Fibroblast of skin of right biceps (primary cell): ENCODE measurements at regions not wholly inside any gene's neighbourhood (a gene's known extent, or its start where the extent isn't known, plus 50 kb on each side); places are given as distances from the start of the nearest gene placed in this dataset.
A peak's percentile ranks its signal among the peaks of the same experiment; 100 is the strongest.

Experiments
- DNase-seq: peaks from one replicate; pipeline ENCODE4 v3.0.0-alpha.2; 2013

GRCh38 chr13:89684896-89685295, 1662.6 kb upstream of the MIR17HG start:
- peak; percentile 23 for DNase-seq

GRCh38 chr13:89686171-89686570, 1661.3 kb upstream of the MIR17HG start:
- no peak for DNase-seq

GRCh38 chr13:89687066-89687465, 1660.4 kb upstream of the MIR17HG start:
- no peak for DNase-seq

- DNase-seq: no peak
These were observed 1658.6 kb upstream of the MIR17HG start for GRCh38 chr13:89688918-89689317.

- no peak for DNase-seq
These were observed 1653.0 kb upstream of the MIR17HG start for GRCh38 chr13:89694451-89694850.

- DNase-seq: peak; percentile 19
These were observed 1651.9 kb upstream of the MIR17HG start for GRCh38 chr13:89695343-89696257.

GRCh38 chr13:89701913-89702312, 1645.6 kb upstream of the MIR17HG start:
- DNase-seq: no peak

- DNase-seq: no peak
These were observed 1643.4 kb upstream of the MIR17HG start for GRCh38 chr13:89704040-89704439.

GRCh38 chr13:89708013-89708412, 1639.5 kb upstream of the MIR17HG start:
- DNase-seq: no peak

- DNase-seq: no peak
These were observed 1626.3 kb upstream of the MIR17HG start for GRCh38 chr13:89721216-89721615.

- peak; percentile 15 for DNase-seq
These were observed 1620.6 kb upstream of the MIR17HG start for GRCh38 chr13:89726690-89727435.

GRCh38 chr13:89733829-89734228, 1613.7 kb upstream of the MIR17HG start:
- no peak for DNase-seq

- DNase-seq: no peak
These were observed 1610.4 kb upstream of the MIR17HG start for GRCh38 chr13:89737051-89737450.

- no peak for DNase-seq
These were observed 1609.4 kb upstream of the MIR17HG start for GRCh38 chr13:89738072-89738471.

- no peak for DNase-seq
These were observed 1606.3 kb upstream of the MIR17HG start for GRCh38 chr13:89740994-89741685.

GRCh38 chr13:89746554-89746953, 1600.9 kb upstream of the MIR17HG start:
- DNase-seq: no peak

- DNase-seq: no peak
These were observed 1598.8 kb upstream of the MIR17HG start for GRCh38 chr13:89748716-89749115.

- DNase-seq: peak; percentile 2
These were observed 1597.6 kb upstream of the MIR17HG start for GRCh38 chr13:89749888-89750287.

- DNase-seq: no peak
These were observed 1597.1 kb upstream of the MIR17HG start for GRCh38 chr13:89750371-89750770.

GRCh38 chr13:89751432-89751930, 1596.0 kb upstream of the MIR17HG start:
- no peak for DNase-seq

- no peak for DNase-seq
These were observed 1595.1 kb upstream of the MIR17HG start for GRCh38 chr13:89752394-89752793.

- DNase-seq: no peak
These were observed 1591.6 kb upstream of the MIR17HG start for GRCh38 chr13:89755729-89756492.
